Cardiac fibroblast (primary cell): ENCODE measurements at regions not wholly inside any gene's neighbourhood (a gene's known extent, or its start where the extent isn't known, plus 50 kb on each side); places are given as distances from the start of the nearest gene placed in this dataset.
A peak's percentile ranks its signal among the peaks of the same experiment; 100 is the strongest.
"Not testable (repeated sequence)": the region's sequence is repeated elsewhere in the genome, so short reads cannot be mapped to it uniquely, and the experiment has no call there.

Experiments
- DNase-seq, 2 donors: peaks; one replicate each; pipeline versions ENCODE4 v3.0.0 to v3.0.0-alpha.2; 2010; ENCODE audit warnings: low read depth in 2 of 2
- H3K4me3 ChIP-seq, 2 donors: replicated peaks in 1 of 2; 1 replicate in 1 of 2; 2 replicates in 1 of 2; pipeline ENCODE4 v1.5.1; 2011; ENCODE audit warnings: low read depth in 2 of 2, low read length in 2 of 2, mild to moderate bottlenecking in 2 of 2, moderate library complexity in 1 of 2
- TF ChIP-seq, protein P1 (sequence below): IDR thresholded peaks from one replicate; pipeline ENCODE4 v1.5.1; 2011; ENCODE audit warnings: low read depth, mild to moderate bottlenecking, low read length, inconsistent platforms

DNA sequence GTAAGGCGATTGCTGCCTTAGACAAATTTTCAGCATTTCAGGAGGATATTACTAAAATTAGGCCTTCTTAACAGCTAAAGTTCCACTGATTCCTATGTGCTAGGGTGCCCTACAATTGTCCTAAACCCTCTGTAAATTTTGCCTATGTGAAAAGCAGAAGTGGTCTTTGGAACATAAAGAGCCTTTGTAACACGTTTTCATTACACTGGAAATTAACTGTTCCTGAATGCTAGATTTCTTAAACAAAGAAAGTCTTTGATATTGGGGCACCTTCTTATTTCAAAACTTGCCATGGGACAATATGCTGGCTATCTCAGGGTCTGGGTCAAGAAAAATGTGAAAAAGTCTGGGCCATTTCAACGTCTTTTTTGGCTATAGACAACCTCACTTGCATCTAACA lies 60.4 kb upstream of the MOCS2 start:
- no peak for DNase-seq
- TF ChIP-seq, protein P1, sequence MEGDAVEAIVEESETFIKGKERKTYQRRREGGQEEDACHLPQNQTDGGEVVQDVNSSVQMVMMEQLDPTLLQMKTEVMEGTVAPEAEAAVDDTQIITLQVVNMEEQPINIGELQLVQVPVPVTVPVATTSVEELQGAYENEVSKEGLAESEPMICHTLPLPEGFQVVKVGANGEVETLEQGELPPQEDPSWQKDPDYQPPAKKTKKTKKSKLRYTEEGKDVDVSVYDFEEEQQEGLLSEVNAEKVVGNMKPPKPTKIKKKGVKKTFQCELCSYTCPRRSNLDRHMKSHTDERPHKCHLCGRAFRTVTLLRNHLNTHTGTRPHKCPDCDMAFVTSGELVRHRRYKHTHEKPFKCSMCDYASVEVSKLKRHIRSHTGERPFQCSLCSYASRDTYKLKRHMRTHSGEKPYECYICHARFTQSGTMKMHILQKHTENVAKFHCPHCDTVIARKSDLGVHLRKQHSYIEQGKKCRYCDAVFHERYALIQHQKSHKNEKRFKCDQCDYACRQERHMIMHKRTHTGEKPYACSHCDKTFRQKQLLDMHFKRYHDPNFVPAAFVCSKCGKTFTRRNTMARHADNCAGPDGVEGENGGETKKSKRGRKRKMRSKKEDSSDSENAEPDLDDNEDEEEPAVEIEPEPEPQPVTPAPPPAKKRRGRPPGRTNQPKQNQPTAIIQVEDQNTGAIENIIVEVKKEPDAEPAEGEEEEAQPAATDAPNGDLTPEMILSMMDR: no peak
- H3K4me3 ChIP-seq: no peak overlapping the region

DNA sequence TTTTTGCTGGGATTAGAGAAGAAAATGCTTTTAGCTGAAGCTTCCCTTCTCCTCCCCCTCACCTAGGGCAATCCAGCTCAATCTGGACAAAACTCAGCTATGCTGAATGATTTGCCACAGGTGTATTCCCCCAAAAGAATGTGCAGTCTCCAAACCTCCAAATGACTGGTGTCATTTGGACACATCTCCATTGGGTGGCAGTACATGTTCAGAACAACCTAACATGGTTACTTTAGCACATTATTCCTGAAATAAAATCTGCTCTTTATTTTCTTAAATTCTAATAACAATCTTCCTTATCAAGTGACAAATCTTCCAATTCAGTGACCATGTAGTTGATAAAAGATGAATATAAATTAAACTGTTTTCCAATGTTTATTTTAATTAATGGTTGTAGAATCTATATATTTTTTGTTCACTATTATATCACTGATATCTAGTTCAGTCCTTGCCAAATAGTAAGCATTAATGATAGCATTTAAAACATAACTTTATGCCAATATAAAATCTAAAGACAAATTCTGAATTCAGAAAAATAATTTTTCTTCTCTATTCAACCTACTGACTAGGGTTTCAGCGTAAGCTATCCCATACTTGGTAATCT lies 61.3 kb upstream of the MOCS2 start:
- TF ChIP-seq, protein P1: peak; percentile 58
- DNase-seq: peak; percentile 61 to 70
- no peak overlapping the region for H3K4me3 ChIP-seq

DNA sequence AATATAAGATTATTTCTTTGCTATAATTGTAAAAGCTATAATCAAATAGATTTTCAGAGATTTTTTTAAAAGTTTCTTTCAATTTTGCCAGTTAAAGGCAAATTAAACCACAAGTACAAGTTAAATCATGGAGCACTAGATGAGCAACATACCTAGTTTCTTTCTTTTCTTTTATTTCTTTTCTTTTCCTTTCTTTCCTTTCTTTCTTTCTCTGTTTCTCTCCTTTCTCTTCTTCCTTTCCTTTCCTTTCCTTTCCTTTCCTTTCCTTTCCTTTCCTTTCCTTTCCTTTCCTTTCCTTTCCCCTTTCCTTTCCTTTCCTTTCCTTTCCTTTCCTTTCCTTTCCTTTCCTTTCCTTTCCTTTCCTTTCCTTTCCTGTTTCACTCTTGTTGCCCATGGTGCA lies 62.5 kb upstream of the MOCS2 start:
- not testable (repeated sequence) for H3K4me3 ChIP-seq, DNase-seq

DNA sequence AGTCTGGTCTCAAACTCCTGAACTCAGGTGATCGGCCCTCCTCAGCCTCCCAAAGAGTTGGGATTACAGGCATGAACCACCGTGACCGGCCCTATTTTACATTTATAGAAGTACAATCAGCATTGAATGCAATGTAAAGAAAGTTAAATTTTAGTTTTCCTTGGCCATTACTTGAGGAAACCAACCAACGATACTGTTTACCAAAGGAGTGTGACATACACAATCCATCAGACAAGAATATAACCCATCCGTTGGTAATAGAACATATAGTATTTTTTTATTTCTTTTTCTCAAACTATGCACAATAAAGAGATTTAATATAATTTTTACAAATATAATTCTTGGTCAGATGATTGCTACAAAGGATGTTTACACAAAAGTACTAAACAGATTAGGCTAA lies 63.1 kb upstream of the MOCS2 start:
- H3K4me3 ChIP-seq: no peak overlapping the region
- DNase-seq: no peak

DNA sequence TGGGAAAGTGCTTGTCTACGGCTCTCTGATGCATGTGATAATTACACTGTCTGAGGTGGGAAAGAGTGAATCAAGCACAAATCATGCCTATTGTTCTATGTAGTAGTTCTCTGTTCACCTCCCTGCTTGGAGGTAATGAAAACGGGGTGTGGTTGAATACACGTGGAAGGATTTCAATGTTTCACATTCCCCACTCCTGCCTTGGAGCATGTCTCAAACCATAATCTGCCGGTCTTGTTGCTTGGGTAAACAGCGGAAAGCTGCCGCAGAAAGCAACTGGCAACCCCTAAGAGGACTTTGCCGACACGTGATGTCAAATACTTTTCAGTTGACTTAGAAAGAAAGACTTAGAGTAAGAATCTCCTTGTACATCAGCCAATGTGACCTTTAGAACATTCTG lies 63.5 kb upstream of the MOCS2 start:
- TF ChIP-seq, protein P1: no peak
- H3K4me3 ChIP-seq: no peak overlapping the region
- no peak for DNase-seq

More for the DNA sequence above, 63.1 kb upstream of the MOCS2 start:
- TF ChIP-seq, protein P1: no peak

DNA sequence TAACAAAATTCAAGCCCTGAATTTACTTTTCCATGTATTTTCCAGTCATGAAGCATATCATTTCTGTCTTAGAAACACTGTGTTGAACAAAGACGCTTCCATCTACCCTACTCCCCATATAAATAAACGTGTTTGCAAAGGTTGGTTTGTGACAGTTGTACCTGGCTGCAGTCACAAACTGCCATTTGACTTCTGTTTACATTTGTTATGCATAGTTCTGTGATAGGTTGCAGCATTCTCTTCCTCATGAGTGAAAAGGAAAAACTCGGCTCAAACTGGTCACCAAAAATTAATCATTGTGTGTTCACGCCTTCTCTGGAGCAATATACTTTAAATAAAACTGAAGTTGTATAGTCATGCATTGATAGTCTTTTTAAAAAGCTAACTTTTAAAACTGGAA lies 69.3 kb upstream of the MOCS2 start:
- DNase-seq: no peak

DNA sequence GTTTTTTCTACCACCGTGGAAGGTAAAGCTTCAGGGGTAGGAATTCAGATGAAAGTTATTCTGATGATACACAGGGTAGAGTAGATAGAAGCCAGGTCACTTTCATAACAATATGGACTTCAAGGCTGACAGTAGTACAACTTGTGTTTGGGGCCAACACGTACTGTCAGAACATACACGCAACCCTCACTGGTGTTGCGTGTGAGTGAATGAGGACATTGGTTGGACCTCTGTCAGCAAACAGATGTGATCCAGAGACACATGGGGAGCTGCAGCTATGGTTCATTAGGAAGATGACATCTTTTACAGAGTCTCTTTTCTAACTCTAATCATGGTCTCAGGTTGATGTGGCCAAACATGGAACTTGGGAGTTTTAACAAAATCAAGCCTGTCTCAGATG lies 70.1 kb upstream of the MOCS2 start:
- DNase-seq: no peak
- TF ChIP-seq, protein P1: no peak
- H3K4me3 ChIP-seq: no peak overlapping the region

More for the DNA sequence above, 69.3 kb upstream of the MOCS2 start:
- H3K4me3 ChIP-seq: no peak overlapping the region
- TF ChIP-seq, protein P1: no peak
